IMR-90 (cell line): ENCODE measurements at regions not wholly inside any gene's neighbourhood (a gene's known extent, or its start where the extent isn't known, plus 50 kb on each side); places are given as distances from the start of the nearest gene placed in this dataset.

Experiments
- ATAC-seq: fragments of 200-7000 bp; cut with Tn5 transposase; 2 replicates; pipeline ENCODE4 v1.9.1; 2020; ENCODE audit warnings: low read depth, mild to moderate bottlenecking, moderate library complexity
- BruUV-seq: library from RNA; stranded (reverse); fragments of 400-500 nt; replicated peaks from 2 replicates; lab custom pipeline; 2021; lab: Mats Ljungman, UMichigan
- CTCF ChIA-PET: fragments of 300-600 bp; formaldehyde crosslinking; extraction: SDS; loops from one replicate; lab custom pipeline; 2021; ENCODE audit warnings: antibody characterized with exemption; lab: Yijun Ruan, JAX
- POLR2A ChIA-PET: fragments of 300-600 bp; sonication (Branson Sonifier 250); formaldehyde crosslinking; loops from one replicate; lab custom pipeline; 2022; ENCODE audit warnings: antibody characterized with exemption; ENCODE audit not compliant: unreplicated experiment; lab: Charles Lee
- DNase-seq: peaks from one replicate; pipeline ENCODE4 v3.0.0; 2013
- H2AFZ ChIP-seq: replicated peaks from 2 replicates; pipeline ENCODE3; 2013; ENCODE audit warnings: low read length, mild to moderate bottlenecking; ENCODE audit not compliant: poor library complexity
- H2AK5ac ChIP-seq: 2 replicates; pipeline ENCODE4 v1.6.1; 2013; ENCODE audit warnings: low read depth, low read length, inconsistent platforms
- H2AK9ac ChIP-seq: replicated peaks from 2 replicates; pipeline ENCODE3; 2013; ENCODE audit warnings: mild to moderate bottlenecking, low read depth, low read length, moderate library complexity; ENCODE audit not compliant: poor library complexity
- H2BK120ac ChIP-seq: 2 replicates; pipeline ENCODE4 v1.6.1; 2013; ENCODE audit warnings: low read depth, low read length, inconsistent platforms
- H2BK15ac ChIP-seq: 3 replicates; pipeline ENCODE4 v1.6.1; 2013; ENCODE audit warnings: low read depth, low read length, inconsistent platforms
- H2BK20ac ChIP-seq: 2 replicates; pipeline ENCODE4 v1.6.1; 2013; ENCODE audit warnings: low read depth, mild to moderate bottlenecking, inconsistent platforms, low read length, moderate library complexity
- H2BK5ac ChIP-seq: 2 replicates; pipeline ENCODE4 v1.6.1; 2013; ENCODE audit warnings: mild to moderate bottlenecking, low read depth, low read length, inconsistent platforms; ENCODE audit not compliant: poor library complexity, severe bottlenecking
- H3K14ac ChIP-seq: replicated peaks from 2 replicates; pipeline ENCODE4 v1.6.1; 2013; ENCODE audit warnings: low read depth, low read length, inconsistent platforms
- H3K18ac ChIP-seq: 2 replicates; pipeline ENCODE4 v1.6.1; 2013; ENCODE audit warnings: low read depth, low read length, control low read depth
- H3K23ac ChIP-seq: 2 replicates; pipeline ENCODE4 v1.6.1; 2013; ENCODE audit warnings: low read depth, low read length, inconsistent platforms
- H3K27ac ChIP-seq: 2 replicates; pipeline ENCODE4 v1.5.1; 2013; ENCODE audit warnings: mild to moderate bottlenecking, control low read depth, low read length; ENCODE audit not compliant: insufficient read depth
- H3K27me3 ChIP-seq: 2 replicates; pipeline ENCODE4 v1.6.1; 2013; ENCODE audit warnings: low read length; ENCODE audit not compliant: control insufficient read depth, insufficient read depth
- H3K36me3 ChIP-seq: 2 replicates; pipeline ENCODE4 v1.6.1; 2013; ENCODE audit warnings: low read length, mixed read lengths; ENCODE audit not compliant: control insufficient read depth, insufficient read depth
- H3K4ac ChIP-seq: 2 replicates; pipeline ENCODE4 v1.6.1; 2013; ENCODE audit warnings: low read depth, low read length, inconsistent platforms
- H3K4me1 ChIP-seq: 2 replicates; pipeline ENCODE4 v1.6.1; 2013; ENCODE audit warnings: low read length, mixed read lengths; ENCODE audit not compliant: control insufficient read depth, insufficient read depth
- H3K4me2 ChIP-seq: 2 replicates; pipeline ENCODE4 v1.6.1; 2013; ENCODE audit warnings: low read depth, mild to moderate bottlenecking, control low read depth, low read length, moderate library complexity
- H3K4me3 ChIP-seq: 2 replicates; pipeline ENCODE4 v1.5.1; 2013; ENCODE audit warnings: low read depth, mild to moderate bottlenecking, control low read depth, low read length, moderate library complexity; ENCODE audit not compliant: insufficient read depth
- H3K56ac ChIP-seq: 2 replicates; pipeline ENCODE4 v1.6.1; 2013; ENCODE audit warnings: low read length, inconsistent platforms; ENCODE audit not compliant: insufficient read depth; ENCODE audit errors: extremely low read depth
- H3K79me1 ChIP-seq, 2 experiments: 2 replicates each; pipeline ENCODE4 v1.6.1; 2013; ENCODE audit warnings: low read length in 2 of 2, inconsistent platforms in 1 of 2, low read depth in 1 of 2
- H3K9ac ChIP-seq: 2 replicates; pipeline ENCODE4 v1.6.1; 2013; ENCODE audit warnings: low read depth, low read length, control low read depth
- H3K9me1 ChIP-seq: 2 replicates; pipeline ENCODE4 v1.6.1; 2013; ENCODE audit warnings: low read length, inconsistent platforms; ENCODE audit not compliant: insufficient read depth
- H3K9me3 ChIP-seq: 2 replicates; pipeline ENCODE4 v1.6.1; 2013; ENCODE audit warnings: low read length; ENCODE audit not compliant: control insufficient read depth, insufficient read depth
- H4K20me1 ChIP-seq: 2 replicates; pipeline ENCODE4 v1.6.1; 2013; ENCODE audit warnings: low read length, inconsistent platforms; ENCODE audit not compliant: insufficient read depth
- H4K5ac ChIP-seq: 2 replicates; pipeline ENCODE4 v1.6.1; 2013; ENCODE audit warnings: mild to moderate bottlenecking, low read depth, low read length, control low read depth
- H4K8ac ChIP-seq, 2 experiments: 2 replicates each; pipeline ENCODE4 v1.6.1; 2013; ENCODE audit warnings: low read depth in 2 of 2, low read length in 2 of 2, control low read depth in 1 of 2, inconsistent platforms in 1 of 2
- H4K91ac ChIP-seq: 2 replicates; pipeline ENCODE4 v1.6.1; 2013; ENCODE audit warnings: low read depth, low read length, inconsistent platforms; ENCODE audit not compliant: insufficient read depth
- BHLHE40 ChIP-seq: fragments of 150-350 bp; IDR thresholded peaks from 2 replicates; pipeline ENCODE4 v1.6.1; 2016; ENCODE audit warnings: mild to moderate bottlenecking, low read depth, low read length
- CEBPB ChIP-seq: IDR thresholded peaks from 2 replicates; pipeline ENCODE4 v1.6.1; 2012; ENCODE audit warnings: low read depth, low read length, improper control_type of control experiment
- CHD1 ChIP-seq: IDR thresholded peaks from 2 replicates; pipeline ENCODE4 v1.6.1; 2012; ENCODE audit warnings: low read depth, low read length, improper control_type of control experiment
- FOS ChIP-seq: fragments of 150-350 bp; IDR thresholded peaks from 2 replicates; pipeline ENCODE4 v1.6.1; 2016; ENCODE audit warnings: low read depth, low read length
- MAFK ChIP-seq: IDR thresholded peaks from 2 replicates; pipeline ENCODE4 v1.6.1; 2012; ENCODE audit warnings: low read depth, low read length, improper control_type of control experiment
- MAZ ChIP-seq: IDR thresholded peaks from 2 replicates; pipeline ENCODE4 v1.6.1; 2012; ENCODE audit warnings: low read depth, mild to moderate bottlenecking, low read length, improper control_type of control experiment, moderate library complexity, borderline replicate concordance
- MXI1 ChIP-seq: IDR thresholded peaks from 2 replicates; pipeline ENCODE4 v1.6.1; 2012; ENCODE audit warnings: low read depth, mild to moderate bottlenecking, low read length, moderate library complexity, borderline replicate concordance
- NFE2L2 ChIP-seq: fragments of 150-350 bp; IDR thresholded peaks from 2 replicates; pipeline ENCODE4 v1.6.1; 2016; ENCODE audit warnings: low read depth, mild to moderate bottlenecking, low read length
- POLR2A ChIP-seq: IDR thresholded peaks from 2 replicates; pipeline ENCODE4 v1.6.1; 2012; ENCODE audit warnings: mild to moderate bottlenecking, low read depth, low read length
- RAD21 ChIP-seq: IDR thresholded peaks from 2 replicates; pipeline ENCODE4 v1.6.1; 2012; ENCODE audit warnings: low read length, improper control_type of control experiment
- RCOR1 ChIP-seq: IDR thresholded peaks from 2 replicates; pipeline ENCODE4 v1.6.1; 2012; ENCODE audit warnings: mild to moderate bottlenecking, low read length, improper control_type of control experiment; ENCODE audit not compliant: insufficient replicate concordance
- RFX5 ChIP-seq: IDR thresholded peaks from 2 replicates; pipeline ENCODE4 v1.8.0; 2012; ENCODE audit warnings: low read depth, mild to moderate bottlenecking, low read length, moderate library complexity
- SMC3 ChIP-seq: fragments of 150-350 bp; IDR thresholded peaks from 2 replicates; pipeline ENCODE4 v1.6.1; 2016; ENCODE audit warnings: low read depth, mild to moderate bottlenecking, antibody characterized with exemption, low read length, moderate library complexity
- WGBS, 2 experiments: methylation state at CpG; one replicate each; pipeline versions ENCODE4 v1.1.5 to v1.1.7; 2013; ENCODE audit warnings: missing lambda C conversion rate in 2 of 2; ENCODE audit not compliant: insufficient read length in 1 of 2; ENCODE audit errors: extremely low coverage in 2 of 2; 5-methylcytosine and 5-hydroxymethylcytosine counted together
- dilution Hi-C: fragments of 300-500 bp; cut with HindIII; formaldehyde crosslinking; loops from one replicate; pipeline ENCODE4 v1.14.3; 2018; ENCODE audit warnings: low sequenced_read_pairs; ENCODE audit not compliant: unreplicated experiment
- in situ Hi-C: fragments of 300-500 bp; cut with MboI; formaldehyde crosslinking; loops from 3 replicates; pipeline ENCODE4 v1.14.3; 2019; ENCODE audit warnings: low sequenced_read_pairs, inconsistent platforms, mixed read lengths
- intact Hi-C: fragments of 100-400 bp; cut with micrococcal nuclease; formaldehyde crosslinking; loops from 2 replicates; pipeline ENCODE4 v1.10.0; 2022
- TF ChIP-seq, protein P1 (sequence below): conservative IDR thresholded peaks from 2 replicates; pipeline ENCODE4 v1.5.1; 2012; ENCODE audit warnings: mild to moderate bottlenecking, low read depth, low read length, improper control_type of control experiment
- TF ChIP-seq, protein P2 (sequence below): fragments of 150-350 bp; IDR thresholded peaks from 2 replicates; pipeline ENCODE4 v1.6.1; 2016; ENCODE audit warnings: low read depth, mild to moderate bottlenecking, low read length, moderate library complexity, borderline replicate concordance
- TF ChIP-seq, protein P3 (sequence below): fragments of 150-350 bp; IDR thresholded peaks from 2 replicates; pipeline ENCODE4 v1.6.1; 2017; ENCODE audit warnings: mild to moderate bottlenecking, antibody characterized with exemption, low read length, low read depth

DNA sequence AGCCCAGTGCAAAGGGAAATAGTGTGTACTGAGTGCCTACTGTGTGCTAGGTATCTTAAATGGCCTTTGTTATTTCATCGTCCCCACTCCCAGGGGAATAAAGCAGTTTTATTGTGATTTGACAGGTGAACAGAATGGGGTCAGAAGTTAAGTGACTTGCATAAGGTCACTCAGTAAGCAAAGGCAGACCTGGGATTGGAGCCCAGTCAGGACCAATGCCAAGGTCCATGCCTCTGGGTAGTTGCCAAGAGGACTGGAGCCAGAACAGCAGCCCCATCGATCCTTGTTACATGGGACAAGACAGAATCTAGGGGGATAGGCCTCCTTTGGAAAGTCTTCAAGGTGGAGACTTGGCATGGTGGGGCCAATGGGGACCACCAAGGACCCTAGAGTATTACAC lies 227.4 kb upstream of the PWP1 start:
- ATAC-seq (no peak), DNase-seq (no peak)
- in situ Hi-C loops = no loop called here
- ChIA-PET CTCF (no interaction called here), POLR2A (no interaction called here)
- Histone ChIP-seq H2AK5ac (no peak overlapping the region), H2BK5ac (no peak overlapping the region), H4K8ac (no peak overlapping the region), H4K5ac (no peak overlapping the region), H2AK9ac (no peak overlapping the region), H2BK20ac (no peak overlapping the region), H2BK15ac (no peak overlapping the region), H3K9me3 (no peaks in the 10 kb centered on the region), H3K4me2 (no peak overlapping the region), H4K20me1 (no peaks in the 10 kb centered on the region), H3K4ac (no peak overlapping the region), H3K4me3 (no peak overlapping the region), H3K36me3 (no peaks in the 10 kb centered on the region), H3K23ac (no peak overlapping the region), H3K4me1 (peaks cover 9% of the 10 kb centered on the region), H3K79me1 (peaks cover 7 to 8% of the 10 kb centered on the region in 2 experiments; a peak in 2 of 4 replicates), H3K9ac (no peak overlapping the region), H3K14ac (no peak overlapping the region), H2BK120ac (no peak overlapping the region), H3K9me1 (peaks cover 10% of the 10 kb centered on the region; the same call in 1 of the 2 replicates), H3K56ac (no peak overlapping the region), H3K27me3 (no peaks in the 10 kb centered on the region), H4K91ac (no peak overlapping the region), H2AFZ (no peak overlapping the region), H3K18ac (no peak overlapping the region), H3K27ac (no peak overlapping the region)
- BruUV-seq = no TSS peak
- 100% methylated on average over 1 of the region's 2 CpGs; no CpG with 5 or more reads in 1 of the 2 experiments for WGBS, 2 experiments
- TF ChIP-seq BHLHE40 (no peak), MAFK (no peak), RFX5 (no peak), SMC3 (no peak), NFE2L2 (no peak), FOS (no peak), RAD21 (no peak), RCOR1 (no peak), POLR2A (no peak), MXI1 (no peak), CEBPB (no peak), CHD1 (no peak), MAZ (no peak)
- TF ChIP-seq, protein P1, sequence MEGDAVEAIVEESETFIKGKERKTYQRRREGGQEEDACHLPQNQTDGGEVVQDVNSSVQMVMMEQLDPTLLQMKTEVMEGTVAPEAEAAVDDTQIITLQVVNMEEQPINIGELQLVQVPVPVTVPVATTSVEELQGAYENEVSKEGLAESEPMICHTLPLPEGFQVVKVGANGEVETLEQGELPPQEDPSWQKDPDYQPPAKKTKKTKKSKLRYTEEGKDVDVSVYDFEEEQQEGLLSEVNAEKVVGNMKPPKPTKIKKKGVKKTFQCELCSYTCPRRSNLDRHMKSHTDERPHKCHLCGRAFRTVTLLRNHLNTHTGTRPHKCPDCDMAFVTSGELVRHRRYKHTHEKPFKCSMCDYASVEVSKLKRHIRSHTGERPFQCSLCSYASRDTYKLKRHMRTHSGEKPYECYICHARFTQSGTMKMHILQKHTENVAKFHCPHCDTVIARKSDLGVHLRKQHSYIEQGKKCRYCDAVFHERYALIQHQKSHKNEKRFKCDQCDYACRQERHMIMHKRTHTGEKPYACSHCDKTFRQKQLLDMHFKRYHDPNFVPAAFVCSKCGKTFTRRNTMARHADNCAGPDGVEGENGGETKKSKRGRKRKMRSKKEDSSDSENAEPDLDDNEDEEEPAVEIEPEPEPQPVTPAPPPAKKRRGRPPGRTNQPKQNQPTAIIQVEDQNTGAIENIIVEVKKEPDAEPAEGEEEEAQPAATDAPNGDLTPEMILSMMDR = no peak
- TF ChIP-seq, protein P2, sequence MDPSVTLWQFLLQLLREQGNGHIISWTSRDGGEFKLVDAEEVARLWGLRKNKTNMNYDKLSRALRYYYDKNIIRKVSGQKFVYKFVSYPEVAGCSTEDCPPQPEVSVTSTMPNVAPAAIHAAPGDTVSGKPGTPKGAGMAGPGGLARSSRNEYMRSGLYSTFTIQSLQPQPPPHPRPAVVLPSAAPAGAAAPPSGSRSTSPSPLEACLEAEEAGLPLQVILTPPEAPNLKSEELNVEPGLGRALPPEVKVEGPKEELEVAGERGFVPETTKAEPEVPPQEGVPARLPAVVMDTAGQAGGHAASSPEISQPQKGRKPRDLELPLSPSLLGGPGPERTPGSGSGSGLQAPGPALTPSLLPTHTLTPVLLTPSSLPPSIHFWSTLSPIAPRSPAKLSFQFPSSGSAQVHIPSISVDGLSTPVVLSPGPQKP = no peak
- TF ChIP-seq, protein P3, sequence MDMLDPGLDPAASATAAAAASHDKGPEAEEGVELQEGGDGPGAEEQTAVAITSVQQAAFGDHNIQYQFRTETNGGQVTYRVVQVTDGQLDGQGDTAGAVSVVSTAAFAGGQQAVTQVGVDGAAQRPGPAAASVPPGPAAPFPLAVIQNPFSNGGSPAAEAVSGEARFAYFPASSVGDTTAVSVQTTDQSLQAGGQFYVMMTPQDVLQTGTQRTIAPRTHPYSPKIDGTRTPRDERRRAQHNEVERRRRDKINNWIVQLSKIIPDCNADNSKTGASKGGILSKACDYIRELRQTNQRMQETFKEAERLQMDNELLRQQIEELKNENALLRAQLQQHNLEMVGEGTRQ = no peak
- intact Hi-C loops = no loop called here
- dilution Hi-C loops = no loop called here
